ENCODE measurements at regions not wholly inside any gene's neighbourhood (a gene's known extent, or its start where the extent isn't known, plus 50 kb on each side); places are given as distances from the start of the nearest gene placed in this dataset.
"Not testable (repeated sequence)": the region's sequence is repeated elsewhere in the genome, so short reads cannot be mapped to it uniquely, and the experiment has no call there.

- Histone ChIP-seq H3K9ac (ENCODE audit: low read length) (no peak overlapping the region), H3K9me2 (replicated peaks; ENCODE audit: insufficient read depth, low read length) (no peaks in the 10 kb centered on the region), H3K27me3 (ENCODE audit: low read length) (no peaks in the 10 kb centered on the region), H2AFZ (ENCODE audit: low read length) (no peak overlapping the region), H3K79me2 (ENCODE audit: low read length) (no peaks in the 10 kb centered on the region), H3K4me1 (ENCODE audit: low read length) (no peaks in the 10 kb centered on the region), H3K4me2 (ENCODE audit: low read depth, low read length, poor library complexity, severe bottlenecking) (no peak overlapping the region), H3K27ac (ENCODE audit: low read length) (no peak overlapping the region), H3K9me3 (ENCODE audit: low read length) (peaks cover 31% of the 10 kb centered on the region), H3K36me3 (ENCODE audit: insufficient read depth, low read length) (no peaks in the 10 kb centered on the region), H3K4me3 (ENCODE audit: low read length) (no peak overlapping the region), H4K20me1 (ENCODE audit: insufficient read depth, low read depth, low read length) (no peaks in the 10 kb centered on the region)
- no peak for DNase-seq
These were observed 1552.6 kb upstream of the ADGRL3 start for GRCh38 chr4:59647500-59647899.

DNA sequence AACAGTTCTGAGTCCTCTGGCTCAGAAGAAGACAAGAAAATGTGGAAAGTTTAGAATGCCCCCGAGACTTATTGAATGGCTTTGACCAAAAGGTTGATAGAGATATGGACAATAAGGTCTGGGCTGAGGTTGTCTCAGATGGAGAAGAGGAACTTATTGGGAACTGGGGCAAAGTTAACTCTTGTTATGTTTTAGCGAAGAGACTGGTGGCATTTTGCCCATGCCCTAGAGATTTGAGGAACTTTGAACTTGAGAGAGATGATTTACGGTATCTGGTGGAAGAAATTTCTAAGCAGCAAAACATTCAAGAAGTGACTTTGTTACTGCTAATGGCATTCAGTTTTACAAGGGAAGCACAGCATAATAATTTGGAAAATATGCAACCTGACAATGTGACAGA lies 1549.3 kb upstream of the ADGRL3 start:
- no peak overlapping the region for H3K9ac ChIP-seq (ENCODE audit: low read length)

GRCh38 chr4:59655996-59656395 lies 1544.1 kb upstream of the ADGRL3 start:
- Histone ChIP-seq H3K9me2 (replicated peaks; ENCODE audit: insufficient read depth, low read length) (no peaks in the 10 kb centered on the region), H3K36me3 (ENCODE audit: insufficient read depth, low read length) (no peaks in the 10 kb centered on the region), H3K27ac (ENCODE audit: low read length) (no peak overlapping the region), H3K4me2 (ENCODE audit: low read depth, low read length, poor library complexity, severe bottlenecking) (no peak overlapping the region), H3K27me3 (ENCODE audit: low read length) (no peaks in the 10 kb centered on the region), H3K9ac (ENCODE audit: low read length) (no peak overlapping the region), H3K4me3 (ENCODE audit: low read length) (no peak overlapping the region), H3K9me3 (ENCODE audit: low read length) (peaks cover 15% of the 10 kb centered on the region), H2AFZ (ENCODE audit: low read length) (no peak overlapping the region), H3K4me1 (ENCODE audit: low read length) (no peaks in the 10 kb centered on the region), H4K20me1 (ENCODE audit: insufficient read depth, low read depth, low read length) (no peaks in the 10 kb centered on the region), H3K79me2 (ENCODE audit: low read length) (no peaks in the 10 kb centered on the region)
- DNase-seq = no peak

More for the DNA sequence above, 1549.3 kb upstream of the ADGRL3 start:
- Histone ChIP-seq H3K4me1 (ENCODE audit: low read length) (no peaks in the 10 kb centered on the region), H3K9me3 (ENCODE audit: low read length) (peaks cover 25% of the 10 kb centered on the region), H3K27ac (ENCODE audit: low read length) (no peak overlapping the region), H3K27me3 (ENCODE audit: low read length) (no peaks in the 10 kb centered on the region), H3K9me2 (replicated peaks; ENCODE audit: insufficient read depth, low read length) (no peaks in the 10 kb centered on the region), H3K4me2 (ENCODE audit: low read depth, low read length, poor library complexity, severe bottlenecking) (no peak overlapping the region), H2AFZ (ENCODE audit: low read length) (no peak overlapping the region), H4K20me1 (ENCODE audit: insufficient read depth, low read depth, low read length) (no peaks in the 10 kb centered on the region), H3K79me2 (ENCODE audit: low read length) (no peaks in the 10 kb centered on the region), H3K4me3 (ENCODE audit: low read length) (no peak overlapping the region), H3K36me3 (ENCODE audit: insufficient read depth, low read length) (no peaks in the 10 kb centered on the region)
- no peak for DNase-seq

GRCh38 chr4:59664771-59665170 lies 1535.4 kb upstream of the ADGRL3 start:
- Histone ChIP-seq H3K4me3 (ENCODE audit: low read length) (no peak overlapping the region), H3K36me3 (ENCODE audit: insufficient read depth, low read length) (no peaks in the 10 kb centered on the region), H3K9me3 (ENCODE audit: low read length) (peaks cover 18% of the 10 kb centered on the region), H3K27ac (ENCODE audit: low read length) (no peak overlapping the region), H4K20me1 (ENCODE audit: insufficient read depth, low read depth, low read length) (no peaks in the 10 kb centered on the region), H3K4me1 (ENCODE audit: low read length) (no peaks in the 10 kb centered on the region), H3K79me2 (ENCODE audit: low read length) (no peaks in the 10 kb centered on the region), H3K9ac (ENCODE audit: low read length) (no peak overlapping the region), H3K27me3 (ENCODE audit: low read length) (no peaks in the 10 kb centered on the region), H3K9me2 (replicated peaks; ENCODE audit: insufficient read depth, low read length) (no peaks in the 10 kb centered on the region), H2AFZ (ENCODE audit: low read length) (no peak overlapping the region), H3K4me2 (ENCODE audit: low read depth, low read length, poor library complexity, severe bottlenecking) (no peak overlapping the region)
- no peak for DNase-seq

GRCh38 chr4:59666645-59667044 lies 1533.5 kb upstream of the ADGRL3 start:
- Histone ChIP-seq H3K27me3 (ENCODE audit: low read length) (no peaks in the 10 kb centered on the region), H3K36me3 (ENCODE audit: insufficient read depth, low read length) (no peaks in the 10 kb centered on the region), H3K4me3 (ENCODE audit: low read length) (no peak overlapping the region), H3K4me1 (ENCODE audit: low read length) (no peaks in the 10 kb centered on the region), H3K9ac (ENCODE audit: low read length) (no peak overlapping the region), H3K9me3 (ENCODE audit: low read length) (peaks cover 27% of the 10 kb centered on the region), H3K27ac (ENCODE audit: low read length) (no peak overlapping the region), H4K20me1 (ENCODE audit: insufficient read depth, low read depth, low read length) (no peaks in the 10 kb centered on the region), H2AFZ (ENCODE audit: low read length) (no peak overlapping the region), H3K79me2 (ENCODE audit: low read length) (no peaks in the 10 kb centered on the region), H3K4me2 (ENCODE audit: low read depth, low read length, poor library complexity, severe bottlenecking) (no peak overlapping the region), H3K9me2 (replicated peaks; ENCODE audit: insufficient read depth, low read length) (no peaks in the 10 kb centered on the region)
- DNase-seq = no peak

- no peak overlapping the region for H3K4me3 ChIP-seq (ENCODE audit: low read length)
- no peaks in the 10 kb centered on the region for H3K4me1 ChIP-seq (ENCODE audit: low read length)
- H3K4me2 ChIP-seq (ENCODE audit: low read depth, low read length, poor library complexity, severe bottlenecking) = no peak overlapping the region
- no peak for DNase-seq
- H3K36me3 ChIP-seq (ENCODE audit: insufficient read depth, low read length) = no peaks in the 10 kb centered on the region
- no peaks in the 10 kb centered on the region for H4K20me1 ChIP-seq (ENCODE audit: insufficient read depth, low read depth, low read length)
- H3K9me2 ChIP-seq (replicated peaks; ENCODE audit: insufficient read depth, low read length) = no peaks in the 10 kb centered on the region
- H3K27ac ChIP-seq (ENCODE audit: low read length) = no peak overlapping the region
- peaks cover 37% of the 10 kb centered on the region for H3K9me3 ChIP-seq (ENCODE audit: low read length)
- H3K27me3 ChIP-seq (ENCODE audit: low read length) = no peaks in the 10 kb centered on the region
- H2AFZ ChIP-seq (ENCODE audit: low read length) = no peak overlapping the region
- no peak overlapping the region for H3K9ac ChIP-seq (ENCODE audit: low read length)
- no peaks in the 10 kb centered on the region for H3K79me2 ChIP-seq (ENCODE audit: low read length)
These were observed 1529.1 kb upstream of the ADGRL3 start for GRCh38 chr4:59671037-59671436.

DNA sequence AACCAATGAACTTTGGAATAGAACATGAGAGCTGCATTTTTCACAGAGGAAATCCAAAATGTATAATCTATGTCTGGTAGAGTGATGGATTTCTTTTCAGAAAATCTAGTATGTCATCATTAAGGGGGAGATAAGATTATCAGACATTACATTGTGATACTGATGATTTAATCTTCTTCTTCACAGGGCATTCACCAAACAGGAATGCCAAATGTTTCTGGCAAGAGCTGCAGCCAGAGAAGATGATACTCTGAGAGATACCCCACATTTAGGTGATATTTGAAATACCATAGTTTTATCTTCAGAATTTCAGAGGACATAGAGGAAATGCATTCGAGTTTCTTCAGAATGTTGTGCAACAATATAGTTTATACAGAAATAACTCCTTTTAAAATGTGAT lies 1523.7 kb upstream of the ADGRL3 start:
- Histone ChIP-seq H3K4me3 (ENCODE audit: low read length) (no peak overlapping the region), H3K4me2 (ENCODE audit: low read depth, low read length, poor library complexity, severe bottlenecking) (no peak overlapping the region), H3K27ac (ENCODE audit: low read length) (no peak overlapping the region), H3K79me2 (ENCODE audit: low read length) (no peaks in the 10 kb centered on the region), H2AFZ (ENCODE audit: low read length) (no peak overlapping the region), H3K9me3 (ENCODE audit: low read length) (peaks cover 35% of the 10 kb centered on the region), H3K4me1 (ENCODE audit: low read length) (no peaks in the 10 kb centered on the region), H3K9ac (ENCODE audit: low read length) (no peak overlapping the region), H3K9me2 (replicated peaks; ENCODE audit: insufficient read depth, low read length) (no peaks in the 10 kb centered on the region), H3K36me3 (ENCODE audit: insufficient read depth, low read length) (no peaks in the 10 kb centered on the region), H4K20me1 (ENCODE audit: insufficient read depth, low read depth, low read length) (no peaks in the 10 kb centered on the region), H3K27me3 (ENCODE audit: low read length) (no peaks in the 10 kb centered on the region)
- DNase-seq = no peak

GRCh38 chr4:59676992-59677391 lies 1523.1 kb upstream of the ADGRL3 start:
- not testable (repeated sequence) for H3K27ac ChIP-seq (ENCODE audit: low read length); H3K4me2 ChIP-seq (ENCODE audit: low read depth, low read length, poor library complexity, severe bottlenecking); H3K27me3 ChIP-seq (ENCODE audit: low read length); H3K36me3 ChIP-seq (ENCODE audit: insufficient read depth, low read length); H3K79me2 ChIP-seq (ENCODE audit: low read length); H3K9me2 ChIP-seq (replicated peaks; ENCODE audit: insufficient read depth, low read length); H2AFZ ChIP-seq (ENCODE audit: low read length); H3K4me1 ChIP-seq (ENCODE audit: low read length); DNase-seq; H4K20me1 ChIP-seq (ENCODE audit: insufficient read depth, low read depth, low read length); H3K4me3 ChIP-seq (ENCODE audit: low read length); H3K9ac ChIP-seq (ENCODE audit: low read length)
- H3K9me3 ChIP-seq (ENCODE audit: low read length) = peaks cover 34% of the 10 kb centered on the region

DNA sequence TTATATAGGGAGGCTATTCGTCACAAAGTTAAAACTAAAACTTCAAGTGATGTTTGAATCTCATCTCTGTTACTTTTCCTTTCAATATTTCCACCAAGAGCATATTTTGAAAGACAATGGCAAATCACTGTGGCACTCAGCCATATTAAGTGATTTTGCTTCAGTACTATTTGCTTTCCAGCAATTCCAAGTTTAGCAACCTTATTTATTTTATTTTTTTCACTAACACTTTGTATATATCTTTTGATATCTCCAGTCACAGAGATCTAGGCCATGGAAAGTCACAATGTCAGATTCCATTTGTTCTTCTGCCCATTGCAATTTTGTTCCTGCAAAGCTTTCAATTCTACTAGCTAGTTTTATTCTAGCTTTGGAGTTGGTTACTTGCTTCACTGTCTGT lies 1514.5 kb upstream of the ADGRL3 start:
- Histone ChIP-seq H3K9ac (ENCODE audit: low read length) (no peak overlapping the region), H3K27ac (ENCODE audit: low read length) (no peak overlapping the region), H3K36me3 (ENCODE audit: insufficient read depth, low read length) (no peaks in the 10 kb centered on the region), H3K79me2 (ENCODE audit: low read length) (no peaks in the 10 kb centered on the region), H3K4me1 (ENCODE audit: low read length) (no peaks in the 10 kb centered on the region), H3K9me3 (ENCODE audit: low read length) (peaks cover 9% of the 10 kb centered on the region), H3K9me2 (replicated peaks; ENCODE audit: insufficient read depth, low read length) (no peaks in the 10 kb centered on the region), H3K4me2 (ENCODE audit: low read depth, low read length, poor library complexity, severe bottlenecking) (no peak overlapping the region), H2AFZ (ENCODE audit: low read length) (0 out of 2 replicates have a peak overlapping the region, but pooled peaks have one; percentile 8), H4K20me1 (ENCODE audit: insufficient read depth, low read depth, low read length) (no peaks in the 10 kb centered on the region), H3K4me3 (ENCODE audit: low read length) (no peak overlapping the region), H3K27me3 (ENCODE audit: low read length) (no peaks in the 10 kb centered on the region)
- no peak for DNase-seq

Measured in Karpas-422 (cell line).